ENCODE measurements at regions not wholly inside any gene's neighbourhood (a gene's known extent, or its start where the extent isn't known, plus 50 kb on each side); places are given as distances from the start of the nearest gene placed in this dataset.

GRCh38 chr1:178973652-178974101 is 52.0 kb upstream of the FAM20B start:
- H3K27ac Mint-ChIP-seq, result no peak overlapping the region
- DNase-seq, result no peak
- no peaks in the 10 kb centered on the region for H3K36me3 Mint-ChIP-seq
- peaks cover 21% of the 10 kb centered on the region for H3K27me3 Mint-ChIP-seq
- H3K4me1 Mint-ChIP-seq, result peaks cover 6% of the 10 kb centered on the region
- CTCF ChIA-PET, result interaction anchor here (1.2 kb wide), 1 partner anchor 30 kb away, joined by 4 read pairs; no protein-coding TSS in a partner anchor
- no peak overlapping the region for H3K4me3 Mint-ChIP-seq
- H3K9me3 Mint-ChIP-seq, result peaks cover 9% of the 10 kb centered on the region
